B cell (primary cell): ENCODE measurements at regions not wholly inside any gene's neighbourhood (a gene's known extent, or its start where the extent isn't known, plus 50 kb on each side); places are given as distances from the start of the nearest gene placed in this dataset.

Experiments
- ATAC-seq: fragments of 200-7000 bp; cut with Tn5 transposase; one replicate; pipeline ENCODE4 v1.10.0; 2021; ENCODE audit warnings: low read depth, mild to moderate bottlenecking, moderate number of reproducible peaks, moderate library complexity
- CTCF ChIA-PET: fragments of 350-600 bp; sonication (Branson Sonifier 250); formaldehyde crosslinking; loops from one replicate; lab custom pipeline; 2021; ENCODE audit warnings: antibody characterized with exemption, inconsistent platforms; lab: Charles Lee
- POLR2A ChIA-PET: fragments of 350-600 bp; sonication (Branson Sonifier 250); formaldehyde crosslinking; loops from one replicate; lab custom pipeline; 2021; ENCODE audit warnings: antibody characterized with exemption; lab: Charles Lee
- DNase-seq: peaks from one replicate; pipeline ENCODE4 v3.0.0; 2013
- H2AFZ ChIP-seq: 2 replicates; pipeline ENCODE4 v1.6.1; 2012; ENCODE audit warnings: mild to moderate bottlenecking, low read depth, low read length; ENCODE audit not compliant: insufficient read depth, poor library complexity, severe bottlenecking
- H3K27ac ChIP-seq, 2 donors: 1 replicate in 1 of 2; 2 replicates in 1 of 2; pipeline ENCODE4 v1.5.1; 2012 to 2013; ENCODE audit warnings: low read length in 2 of 2, mild to moderate bottlenecking in 2 of 2, moderate library complexity in 1 of 2
- H3K27me3 ChIP-seq, 4 experiments: fragments of 200-600 bp in 1 of 4; sonication (generic) in 1 of 4; replicated peaks in 1 of 4; 1 replicate in 2 of 4; 2 replicates in 2 of 4; pipeline versions ENCODE4 v1.6.1 to v1.7.0; 2013 to 2016; ENCODE audit warnings: low read length in 3 of 4, mild to moderate bottlenecking in 2 of 4, mixed read lengths in 1 of 4, moderate library complexity in 1 of 4; ENCODE audit not compliant: insufficient read depth in 4 of 4, control insufficient read depth in 3 of 4; ENCODE audit errors: control extremely low read depth in 1 of 4
- H3K36me3 ChIP-seq, 2 experiments: replicated peaks in 1 of 2; 1 replicate in 1 of 2; 2 replicates in 1 of 2; pipeline versions ENCODE4 v1.6.1 to v1.7.1; 2013; ENCODE audit warnings: low read length in 1 of 2; ENCODE audit not compliant: insufficient read depth in 2 of 2, control insufficient read depth in 1 of 2; ENCODE audit errors: control extremely low read depth in 1 of 2, extremely low read depth in 1 of 2
- H3K4me1 ChIP-seq, 2 donors: fragments of 200-600 bp in 1 of 2; sonication (generic) in 1 of 2; 1 replicate in 1 of 2; 2 replicates in 1 of 2; pipeline versions ENCODE4 v1.5.1 to v1.6.1; 2013 to 2017; ENCODE audit warnings: low read length in 2 of 2; ENCODE audit not compliant: control insufficient read depth in 2 of 2, insufficient read depth in 2 of 2
- H3K4me2 ChIP-seq: replicated peaks from 2 replicates; pipeline ENCODE3; 2012; ENCODE audit warnings: mild to moderate bottlenecking, low read depth, low read length; ENCODE audit not compliant: poor library complexity, severe bottlenecking
- H3K4me3 ChIP-seq, 5 experiments: fragments of 200-600 bp in 1 of 5; sonication (generic) in 1 of 5; 1 replicate in 3 of 5; 2 replicates in 2 of 5; pipeline versions ENCODE4 v1.5.1 to v1.7.0; 2011 to 2016; ENCODE audit warnings: low read length in 4 of 5, mild to moderate bottlenecking in 4 of 5, low read depth in 2 of 5, control low read depth in 1 of 5, moderate library complexity in 1 of 5; ENCODE audit not compliant: insufficient read depth in 1 of 5; ENCODE audit errors: control extremely low read depth in 1 of 5, extremely low read depth in 1 of 5
- H3K79me2 ChIP-seq: fragments of 200-600 bp; sonication (generic); one replicate; pipeline ENCODE4 v1.6.0; 2016; ENCODE audit warnings: low read length; ENCODE audit not compliant: control insufficient read depth, insufficient read depth
- H3K9ac ChIP-seq: fragments of 200-600 bp; sonication (generic); 2 replicates; pipeline ENCODE4 v1.6.1; 2017; ENCODE audit warnings: mild to moderate bottlenecking, low read length, moderate library complexity
- H3K9me3 ChIP-seq, 3 donors: one replicate each; pipeline versions ENCODE4 v1.6.1 to v1.7.1; 2013; ENCODE audit warnings: low read length in 2 of 3; ENCODE audit not compliant: control insufficient read depth in 2 of 3, insufficient read depth in 1 of 3; ENCODE audit errors: control extremely low read depth in 1 of 3
- H4K20me1 ChIP-seq: 2 replicates; pipeline ENCODE4 v1.6.0; 2012; ENCODE audit warnings: mild to moderate bottlenecking, low read length; ENCODE audit not compliant: insufficient read depth, control insufficient read depth, poor library complexity, severe bottlenecking
- H3K27ac Mint-ChIP-seq: one replicate; pipeline ENCODE4 v1.8.0; 2021; ENCODE audit warnings: mixed read lengths
- H3K27me3 Mint-ChIP-seq: one replicate; pipeline ENCODE4 v1.8.0; 2021; ENCODE audit warnings: mixed read lengths
- H3K4me1 Mint-ChIP-seq: one replicate; pipeline ENCODE4 v1.8.0; 2021; ENCODE audit warnings: mixed read lengths
- H3K4me3 Mint-ChIP-seq: one replicate; pipeline ENCODE4 v1.8.0; 2021; ENCODE audit warnings: mixed read lengths
- H3K9me3 Mint-ChIP-seq: one replicate; pipeline ENCODE4 v1.8.0; 2022; ENCODE audit warnings: mixed read lengths; ENCODE audit not compliant: insufficient read depth
- EZH2 ChIP-seq: IDR thresholded peaks from 2 replicates; pipeline ENCODE4 v1.6.1; 2012; ENCODE audit warnings: borderline replicate concordance, low read depth, mild to moderate bottlenecking, moderate library complexity, low read length; ENCODE audit not compliant: insufficient read depth, poor library complexity, severe bottlenecking
- WGBS: methylation state at CpG from one replicate; pipeline ENCODE4 v1.1.5; 2013; ENCODE audit warnings: missing lambda C conversion rate; ENCODE audit not compliant: insufficient coverage; 5-methylcytosine and 5-hydroxymethylcytosine counted together
- intact Hi-C: fragments of 100-400 bp; cut with micrococcal nuclease; formaldehyde crosslinking; loops from one replicate; pipeline ENCODE4 v1.10.0; 2022
- TF ChIP-seq, protein P1 (sequence below): fragments of 200-600 bp; IDR thresholded peaks from one replicate; pipeline ENCODE4 v1.8.0; 2022; ENCODE audit warnings: antibody characterized with exemption, mild to moderate bottlenecking

- H3K27ac ChIP-seq = no peak overlapping the region
- no peaks in the 10 kb centered on the region for H3K79me2 ChIP-seq
- ATAC-seq (no peak), DNase-seq (no peak)
- Mint-ChIP-seq H3K27ac (no peak overlapping the region), H3K4me1 (peaks cover 7% of the 10 kb centered on the region), H3K9me3 (peaks cover 3% of the 10 kb centered on the region), H3K27me3 (no peaks in the 10 kb centered on the region), H3K4me3 (no peak overlapping the region)
- no peaks in the 10 kb centered on the region for H3K27me3 ChIP-seq
- no peak overlapping the region for H2AFZ ChIP-seq
- POLR2A ChIA-PET = no interaction called here
- CTCF ChIA-PET = no interaction called here
- intact Hi-C loops = no loop called here
- H3K9ac ChIP-seq = no peak overlapping the region
- H3K36me3 ChIP-seq = no peaks in the 10 kb centered on the region
- no peaks in the 10 kb centered on the region for H3K4me1 ChIP-seq
- H3K9me3 ChIP-seq = peaks cover 0 to 4% (median 0%) of the 10 kb centered on the region in 3 donors
- H3K4me3 ChIP-seq = no peak overlapping the region
- TF ChIP-seq, protein P1, sequence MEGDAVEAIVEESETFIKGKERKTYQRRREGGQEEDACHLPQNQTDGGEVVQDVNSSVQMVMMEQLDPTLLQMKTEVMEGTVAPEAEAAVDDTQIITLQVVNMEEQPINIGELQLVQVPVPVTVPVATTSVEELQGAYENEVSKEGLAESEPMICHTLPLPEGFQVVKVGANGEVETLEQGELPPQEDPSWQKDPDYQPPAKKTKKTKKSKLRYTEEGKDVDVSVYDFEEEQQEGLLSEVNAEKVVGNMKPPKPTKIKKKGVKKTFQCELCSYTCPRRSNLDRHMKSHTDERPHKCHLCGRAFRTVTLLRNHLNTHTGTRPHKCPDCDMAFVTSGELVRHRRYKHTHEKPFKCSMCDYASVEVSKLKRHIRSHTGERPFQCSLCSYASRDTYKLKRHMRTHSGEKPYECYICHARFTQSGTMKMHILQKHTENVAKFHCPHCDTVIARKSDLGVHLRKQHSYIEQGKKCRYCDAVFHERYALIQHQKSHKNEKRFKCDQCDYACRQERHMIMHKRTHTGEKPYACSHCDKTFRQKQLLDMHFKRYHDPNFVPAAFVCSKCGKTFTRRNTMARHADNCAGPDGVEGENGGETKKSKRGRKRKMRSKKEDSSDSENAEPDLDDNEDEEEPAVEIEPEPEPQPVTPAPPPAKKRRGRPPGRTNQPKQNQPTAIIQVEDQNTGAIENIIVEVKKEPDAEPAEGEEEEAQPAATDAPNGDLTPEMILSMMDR = no peak
- TF ChIP-seq EZH2 = no peak
- no peaks in the 10 kb centered on the region for H4K20me1 ChIP-seq
- WGBS = 78% methylated on average over 3 of the region's 3 CpGs
- H3K4me2 ChIP-seq = no peak overlapping the region
These were observed 134.1 kb downstream of the ZC3H11B start for GRCh38 chr1:219478811-219479210.

DNA sequence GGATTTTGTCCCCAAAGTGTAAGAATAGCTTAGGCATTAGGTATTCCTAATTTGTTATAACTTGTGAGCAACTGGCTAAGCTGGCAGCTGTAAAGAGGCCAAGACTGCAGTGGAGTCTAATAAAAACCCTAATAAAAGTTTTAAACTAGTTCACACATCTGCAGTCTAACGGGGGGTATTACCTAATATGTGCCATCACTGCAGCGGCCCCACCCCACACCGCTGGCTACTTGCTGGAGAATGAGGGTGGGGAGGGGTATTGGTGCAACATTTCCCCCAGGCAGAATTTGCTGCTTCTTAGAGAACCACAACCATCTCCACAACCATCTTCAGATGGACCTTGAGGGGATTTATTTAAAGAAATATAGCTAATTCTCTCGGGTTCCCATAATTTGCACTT, 135.0 kb downstream of the ZC3H11B start:
- Mint-ChIP-seq H3K9me3 (peaks cover 3% of the 10 kb centered on the region), H3K27me3 (no peaks in the 10 kb centered on the region), H3K4me1 (peaks cover 7% of the 10 kb centered on the region), H3K4me3 (no peak overlapping the region), H3K27ac (no peak overlapping the region)
- Histone ChIP-seq H3K9me3 (peaks cover 0 to 4% (median 0%) of the 10 kb centered on the region in 3 donors), H3K36me3 (no peaks in the 10 kb centered on the region), H2AFZ (no peak overlapping the region), H3K27me3 (no peaks in the 10 kb centered on the region), H4K20me1 (no peaks in the 10 kb centered on the region), H3K4me1 (no peaks in the 10 kb centered on the region), H3K9ac (no peak overlapping the region), H3K79me2 (no peaks in the 10 kb centered on the region), H3K4me3 (no peak overlapping the region), H3K27ac (no peak overlapping the region), H3K4me2 (no peak overlapping the region)
- intact Hi-C loops = no loop called here
- DNase-seq = no peak
- POLR2A ChIA-PET = no interaction called here
- no peak for TF ChIP-seq EZH2
- TF ChIP-seq, protein P1 = no peak
- CTCF ChIA-PET = interaction anchor here (0.7 kb wide), 1 partner anchor 10 kb away, joined by 3 read pairs; no protein-coding TSS in a partner anchor
- WGBS = no CpG with 5 or more reads among the region's 4 CpGs
- no peak for ATAC-seq
